Thyroid gland (tissue), 4 donors: ENCODE measurements at regions not wholly inside any gene's neighbourhood (a gene's known extent, or its start where the extent isn't known, plus 50 kb on each side); places are given as distances from the start of the nearest gene placed in this dataset.

Experiments used
- DNase-seq, 2 donors: peaks; one replicate each; pipeline ENCODE4 v3.0.0-alpha.2; 2019
- H3K27ac ChIP-seq, 3 donors: fragments of 200-600 bp; sonication (generic); 1 replicate in 2 of 3; 2 replicates in 1 of 3; pipeline ENCODE4 v1.5.1; 2016 to 2019; ENCODE audit warnings: mild to moderate bottlenecking in 1 of 3, moderate library complexity in 1 of 3
- H3K27me3 ChIP-seq: fragments of 200-600 bp; sonication (generic); one replicate; pipeline ENCODE4 v1.5.1; 2019
- H3K36me3 ChIP-seq, 2 donors: fragments of 200-600 bp; sonication (generic); one replicate each; pipeline ENCODE4 v1.5.1; 2016 to 2019
- H3K4me1 ChIP-seq, 2 donors: fragments of 200-600 bp; sonication (generic); one replicate each; pipeline ENCODE4 v1.5.1; 2017 to 2019
- H3K4me3 ChIP-seq, 3 donors: fragments of 200-600 bp; sonication (generic); replicated peaks in 1 of 3; 1 replicate in 2 of 3; 2 replicates in 1 of 3; pipeline ENCODE4 v1.5.1; 2016; ENCODE audit warnings: mild to moderate bottlenecking in 1 of 3
- H3K9me3 ChIP-seq: fragments of 200-600 bp; sonication (generic); one replicate; pipeline ENCODE4 v1.5.1; 2017
- POLR2A ChIP-seq, 2 donors: fragments of 450-650 bp; IDR thresholded peaks; one replicate each; pipeline ENCODE4 v1.6.1; 2017; ENCODE audit warnings: antibody characterized with exemption in 2 of 2, mild to moderate bottlenecking in 2 of 2, moderate library complexity in 1 of 2
- WGBS, 2 donors: methylation state at CpG; one replicate each; pipeline ENCODE4 v1.1.5; 2017; 5-methylcytosine and 5-hydroxymethylcytosine counted together
- intact Hi-C: fragments of 100-400 bp; cut with DNase I; formaldehyde crosslinking; loops from one replicate; pipeline ENCODE4 v1.15.1; 2023
- TF ChIP-seq, protein P1 (sequence below), 6 experiments: fragments of 200-600 bp in 3 of 6; fragments of 450-650 bp in 3 of 6; sonication (generic) in 3 of 6; IDR thresholded peaks; one replicate each; pipeline ENCODE4 v1.5.1; 2016 to 2019; ENCODE audit warnings: antibody characterized with exemption in 6 of 6, mild to moderate bottlenecking in 2 of 6, inconsistent platforms in 1 of 6, moderate library complexity in 1 of 6

DNA sequence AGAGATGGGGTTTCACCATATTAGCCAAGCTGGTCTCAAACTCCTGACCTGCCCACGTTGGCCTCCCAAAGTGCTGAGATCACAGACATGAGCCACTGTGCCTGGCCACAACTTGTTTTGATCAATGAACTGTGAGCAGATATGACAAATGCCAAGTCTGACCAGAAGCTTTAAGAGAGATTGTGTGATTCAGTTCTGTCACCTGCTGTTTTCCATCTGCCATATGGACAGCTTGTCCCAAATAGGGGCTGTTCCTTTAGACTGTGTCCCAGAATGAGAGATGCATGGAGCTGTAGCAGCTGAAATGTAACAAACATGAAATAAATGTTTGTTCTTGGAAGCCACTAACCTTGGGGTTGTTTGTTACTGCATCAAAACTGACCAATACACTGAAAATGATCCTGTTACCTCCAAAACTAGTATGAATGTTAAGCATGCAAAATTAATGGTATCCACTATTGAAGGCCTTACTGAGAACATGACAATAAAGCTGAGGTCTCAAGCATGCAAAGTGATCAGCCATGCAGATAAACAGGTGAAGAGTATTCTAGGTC is 65.9 kb upstream of the MED13L start:
- Histone ChIP-seq H3K27ac (no peak overlapping the region), H3K4me3 (no peak overlapping the region), H3K36me3 (no peaks in the 10 kb centered on the region), H3K9me3 (no peaks in the 10 kb centered on the region), H3K27me3 (no peaks in the 10 kb centered on the region), H3K4me1 (peaks cover 12 to 23% of the 10 kb centered on the region in 2 donors)
- no peak for DNase-seq
- TF ChIP-seq, protein P1, sequence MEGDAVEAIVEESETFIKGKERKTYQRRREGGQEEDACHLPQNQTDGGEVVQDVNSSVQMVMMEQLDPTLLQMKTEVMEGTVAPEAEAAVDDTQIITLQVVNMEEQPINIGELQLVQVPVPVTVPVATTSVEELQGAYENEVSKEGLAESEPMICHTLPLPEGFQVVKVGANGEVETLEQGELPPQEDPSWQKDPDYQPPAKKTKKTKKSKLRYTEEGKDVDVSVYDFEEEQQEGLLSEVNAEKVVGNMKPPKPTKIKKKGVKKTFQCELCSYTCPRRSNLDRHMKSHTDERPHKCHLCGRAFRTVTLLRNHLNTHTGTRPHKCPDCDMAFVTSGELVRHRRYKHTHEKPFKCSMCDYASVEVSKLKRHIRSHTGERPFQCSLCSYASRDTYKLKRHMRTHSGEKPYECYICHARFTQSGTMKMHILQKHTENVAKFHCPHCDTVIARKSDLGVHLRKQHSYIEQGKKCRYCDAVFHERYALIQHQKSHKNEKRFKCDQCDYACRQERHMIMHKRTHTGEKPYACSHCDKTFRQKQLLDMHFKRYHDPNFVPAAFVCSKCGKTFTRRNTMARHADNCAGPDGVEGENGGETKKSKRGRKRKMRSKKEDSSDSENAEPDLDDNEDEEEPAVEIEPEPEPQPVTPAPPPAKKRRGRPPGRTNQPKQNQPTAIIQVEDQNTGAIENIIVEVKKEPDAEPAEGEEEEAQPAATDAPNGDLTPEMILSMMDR (IDR thresholded peaks at IDR 0.05), result no peak
- no peak for TF ChIP-seq POLR2A (IDR thresholded peaks at IDR 0.05)
- WGBS, 2 donors, result 87 to 92% methylated on average over 1 of the region's 1 CpG
- intact Hi-C loops, result no loop called here

DNA sequence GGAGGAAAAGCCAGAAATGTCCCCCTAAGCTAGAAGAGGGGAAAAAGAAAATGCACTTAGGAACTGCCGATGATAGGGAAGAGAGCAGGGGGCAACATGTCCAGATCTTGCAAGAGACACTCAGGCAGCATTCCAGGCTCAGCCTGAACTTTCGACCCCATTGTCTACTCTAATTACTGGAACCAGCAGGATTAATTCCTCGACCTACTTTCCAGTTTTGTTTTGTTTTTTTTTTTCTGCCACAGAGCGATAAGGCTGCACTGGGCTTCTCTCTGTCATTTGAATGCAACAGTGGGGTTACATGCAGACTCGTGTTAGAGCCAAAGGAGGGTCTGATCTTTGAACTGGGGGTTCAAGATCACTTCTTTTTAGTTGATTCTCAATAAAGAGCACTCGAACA is 68.7 kb upstream of the MED13L start:
- no peaks in the 10 kb centered on the region for H3K36me3 ChIP-seq
- WGBS, 2 donors, result 20% methylated on average over 6 of the region's 6 CpGs
- no peaks in the 10 kb centered on the region for H3K27me3 ChIP-seq
- no peak overlapping the region for H3K27ac ChIP-seq
- intact Hi-C loops, result no loop called here
- H3K4me1 ChIP-seq, result peaks cover 8 to 18% of the 10 kb centered on the region in 2 donors
- no peaks in the 10 kb centered on the region for H3K9me3 ChIP-seq
- no peak overlapping the region for H3K4me3 ChIP-seq
- peak; percentile 37 to 40 for DNase-seq
- TF ChIP-seq, protein P1 (IDR thresholded peaks at IDR 0.05), result no peak
- TF ChIP-seq POLR2A (IDR thresholded peaks at IDR 0.05), result no peak

DNA sequence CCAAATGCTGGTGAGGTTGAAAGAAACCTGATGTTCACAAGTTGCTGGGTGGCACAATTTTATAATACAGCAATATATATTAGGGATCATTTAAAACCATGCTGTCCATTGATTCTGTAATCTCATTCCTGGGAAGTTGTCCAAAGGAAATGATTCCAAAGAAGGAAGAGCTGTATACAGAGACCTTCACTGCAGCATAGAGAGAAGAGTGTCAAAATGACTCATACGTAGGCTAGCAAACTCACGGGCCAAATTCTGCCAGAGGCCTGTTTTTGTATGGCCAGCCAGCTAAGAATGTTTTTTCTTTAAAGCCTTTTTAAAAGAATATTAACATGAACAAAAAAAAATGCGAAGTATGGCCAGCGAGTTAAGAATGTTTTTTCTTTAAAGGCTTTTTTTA is 69.2 kb upstream of the MED13L start:
- H3K36me3 ChIP-seq, result no peaks in the 10 kb centered on the region
- H3K27me3 ChIP-seq, result no peaks in the 10 kb centered on the region
- no peaks in the 10 kb centered on the region for H3K9me3 ChIP-seq
- no peak overlapping the region for H3K4me3 ChIP-seq
- intact Hi-C loops, result no loop called here
- peaks cover 8 to 18% of the 10 kb centered on the region in 2 donors for H3K4me1 ChIP-seq
- WGBS, 2 donors, result 23 to 24% methylated on average over 4 of the region's 4 CpGs
- no peak overlapping the region for H3K27ac ChIP-seq
- peak; percentile 27 to 39 for DNase-seq
- TF ChIP-seq, protein P1 (IDR thresholded peaks at IDR 0.05), result no peak
- no peak for TF ChIP-seq POLR2A (IDR thresholded peaks at IDR 0.05)

DNA sequence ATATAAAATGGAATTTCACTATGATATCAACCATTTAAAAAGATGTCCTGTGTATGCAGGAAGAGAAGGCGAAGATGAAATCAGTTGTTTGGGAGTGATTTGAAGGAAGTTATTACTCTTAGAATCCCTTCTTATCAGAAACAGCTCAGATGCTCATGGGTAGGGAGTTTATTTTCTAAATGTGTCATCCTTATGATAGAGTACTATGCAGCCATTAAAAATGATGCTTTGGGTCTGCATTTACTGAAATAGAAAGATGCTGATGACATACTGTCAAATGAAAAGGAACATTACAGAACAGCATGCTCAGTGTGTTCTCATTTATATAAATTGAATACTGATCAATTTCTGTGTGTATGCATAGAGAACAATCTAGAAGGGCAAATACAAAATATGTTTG is 69.8 kb upstream of the MED13L start:
- no peak for DNase-seq
- intact Hi-C loops, result no loop called here

DNA sequence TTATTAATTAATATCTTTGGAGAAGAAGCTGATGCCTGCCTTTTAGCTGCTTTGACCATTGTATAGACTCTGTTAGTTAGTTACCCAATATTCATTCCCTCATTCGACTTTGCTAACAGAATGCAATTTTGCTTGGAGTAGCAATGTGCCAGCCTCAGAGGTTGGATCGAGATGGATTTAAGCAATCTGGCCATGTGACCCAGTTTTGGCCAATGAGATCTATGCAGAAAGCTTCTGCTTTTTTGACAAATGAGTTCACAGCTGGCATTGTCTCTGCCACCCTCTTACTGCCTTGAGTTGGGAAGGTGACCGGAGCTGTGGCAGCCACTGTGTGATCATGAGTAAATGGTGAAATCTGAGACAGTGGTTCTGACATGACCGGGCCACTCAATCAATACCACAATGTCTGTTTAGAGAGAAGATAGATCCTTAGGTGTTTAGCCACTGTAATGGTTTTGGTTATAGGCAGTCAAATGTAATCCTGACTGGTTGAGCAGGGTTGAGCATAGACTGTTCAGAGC is 74.9 kb upstream of the MED13L start:
- no peak for TF ChIP-seq POLR2A (IDR thresholded peaks at IDR 0.05)
- TF ChIP-seq, protein P1 (IDR thresholded peaks at IDR 0.05), result no peak
- Histone ChIP-seq H3K27me3 (no peaks in the 10 kb centered on the region), H3K4me1 (peaks cover 0 to 5% of the 10 kb centered on the region in 2 donors), H3K9me3 (no peaks in the 10 kb centered on the region), H3K4me3 (no peak overlapping the region), H3K36me3 (no peaks in the 10 kb centered on the region), H3K27ac (no peak overlapping the region)
- intact Hi-C loops, result no loop called here
- 98 to 99% methylated on average over 4 of the region's 4 CpGs for WGBS, 2 donors
- no peak for DNase-seq

More for the DNA sequence above, 69.8 kb upstream of the MED13L start:
- Histone ChIP-seq H3K27ac (no peak overlapping the region), H3K4me3 (no peak overlapping the region), H3K9me3 (no peaks in the 10 kb centered on the region), H3K4me1 (peaks cover 8 to 18% of the 10 kb centered on the region in 2 donors), H3K27me3 (no peaks in the 10 kb centered on the region), H3K36me3 (no peaks in the 10 kb centered on the region)
- WGBS, 2 donors, result 98% methylated on average over 1 of the region's 1 CpG
- TF ChIP-seq POLR2A (IDR thresholded peaks at IDR 0.05), result no peak
- TF ChIP-seq, protein P1 (IDR thresholded peaks at IDR 0.05), result no peak
